HUES6 (cell line): ENCODE measurements at regions not wholly inside any gene's neighbourhood (a gene's known extent, or its start where the extent isn't known, plus 50 kb on each side); places are given as distances from the start of the nearest gene placed in this dataset.

Experiments
- H3K27ac ChIP-seq: 2 replicates; pipeline ENCODE4 v1.7.0; 2013; ENCODE audit warnings: low read depth, mild to moderate bottlenecking, low read length, inconsistent platforms
- H3K27me3 ChIP-seq: 2 replicates; pipeline ENCODE4 v1.6.1; 2013; ENCODE audit warnings: low read length; ENCODE audit not compliant: control insufficient read depth, insufficient read depth
- H3K36me3 ChIP-seq: 2 replicates; pipeline ENCODE4 v1.6.1; 2013; ENCODE audit warnings: low read length; ENCODE audit not compliant: control insufficient read depth, insufficient read depth
- H3K4me1 ChIP-seq: 2 replicates; pipeline ENCODE4 v1.6.1; 2013; ENCODE audit warnings: low read length; ENCODE audit not compliant: control insufficient read depth, insufficient read depth
- H3K4me3 ChIP-seq: 2 replicates; pipeline ENCODE4 v1.5.1; 2013; ENCODE audit warnings: low read depth, low read length
- H3K9ac ChIP-seq: one replicate; pipeline ENCODE4 v1.6.1; 2013; ENCODE audit warnings: mild to moderate bottlenecking, low read length
- H3K9me3 ChIP-seq: 2 replicates; pipeline ENCODE4 v1.6.1; 2013; ENCODE audit warnings: low read depth, low read length; ENCODE audit not compliant: control insufficient read depth, insufficient read depth

- no peaks in the 10 kb centered on the region for H3K36me3 ChIP-seq
- H3K27ac ChIP-seq = no peak overlapping the region
- H3K9ac ChIP-seq = no peak overlapping the region
- no peaks in the 10 kb centered on the region; the same call in 1 of the 2 replicates for H3K9me3 ChIP-seq
- H3K4me1 ChIP-seq = no peaks in the 10 kb centered on the region; the same call in 1 of the 2 replicates
- no peaks in the 10 kb centered on the region for H3K27me3 ChIP-seq
- H3K4me3 ChIP-seq = no peak overlapping the region
Measured at GRCh38 chrX:39396358-39396995, 595.2 kb downstream of the MID1IP1 start.

GRCh38 chrX:39397561-39398199 is 596.4 kb downstream of the MID1IP1 start:
- no peaks in the 10 kb centered on the region; the same call in 1 of the 2 replicates for H3K9me3 ChIP-seq
- H3K36me3 ChIP-seq = no peaks in the 10 kb centered on the region
- no peaks in the 10 kb centered on the region for H3K27me3 ChIP-seq

GRCh38 chrX:39398215-39398962 is 597.1 kb downstream of the MID1IP1 start:
- Histone ChIP-seq H3K27me3 (no peaks in the 10 kb centered on the region; the same call in 1 of the 2 replicates), H3K4me1 (no peaks in the 10 kb centered on the region; the same call in 1 of the 2 replicates), H3K4me3 (no peak overlapping the region), H3K27ac (no peak overlapping the region), H3K36me3 (no peaks in the 10 kb centered on the region), H3K9ac (no peak overlapping the region), H3K9me3 (no peaks in the 10 kb centered on the region; the same call in 1 of the 2 replicates)

More at GRCh38 chrX:39397561-39398199, 596.4 kb downstream of the MID1IP1 start:
- Histone ChIP-seq H3K27ac (no peak overlapping the region), H3K4me1 (no peaks in the 10 kb centered on the region; the same call in 1 of the 2 replicates), H3K9ac (no peak overlapping the region), H3K4me3 (no peak overlapping the region)

GRCh38 chrX:39398963-39399261 is 597.7 kb downstream of the MID1IP1 start:
- Histone ChIP-seq H3K9me3 (no peaks in the 10 kb centered on the region; the same call in 1 of the 2 replicates), H3K4me1 (no peaks in the 10 kb centered on the region; the same call in 1 of the 2 replicates), H3K36me3 (no peaks in the 10 kb centered on the region), H3K9ac (no peak overlapping the region), H3K27ac (no peak overlapping the region), H3K4me3 (no peak overlapping the region), H3K27me3 (no peaks in the 10 kb centered on the region; the same call in 1 of the 2 replicates)

GRCh38 chrX:39399387-39399786 is 598.1 kb downstream of the MID1IP1 start:
- Histone ChIP-seq H3K36me3 (no peaks in the 10 kb centered on the region), H3K4me3 (no peak overlapping the region), H3K9ac (no peak overlapping the region), H3K27ac (no peak overlapping the region), H3K27me3 (no peaks in the 10 kb centered on the region; the same call in 1 of the 2 replicates), H3K4me1 (no peaks in the 10 kb centered on the region; the same call in 1 of the 2 replicates), H3K9me3 (no peaks in the 10 kb centered on the region; the same call in 1 of the 2 replicates)

- no peak overlapping the region for H3K4me3 ChIP-seq
- no peaks in the 10 kb centered on the region for H3K36me3 ChIP-seq
- no peaks in the 10 kb centered on the region; the same call in 1 of the 2 replicates for H3K4me1 ChIP-seq
- H3K9ac ChIP-seq = no peak overlapping the region
- H3K9me3 ChIP-seq = no peaks in the 10 kb centered on the region; the same call in 1 of the 2 replicates
- no peak overlapping the region for H3K27ac ChIP-seq
- H3K27me3 ChIP-seq = peaks cover under 1% of the 10 kb centered on the region
Measured at GRCh38 chrX:39401483-39402110, 600.3 kb downstream of the MID1IP1 start.

GRCh38 chrX:39402158-39402557 is 600.9 kb downstream of the MID1IP1 start:
- Histone ChIP-seq H3K27ac (no peak overlapping the region), H3K36me3 (no peaks in the 10 kb centered on the region), H3K9me3 (no peaks in the 10 kb centered on the region; the same call in 1 of the 2 replicates), H3K4me1 (no peaks in the 10 kb centered on the region; the same call in 1 of the 2 replicates), H3K27me3 (peaks cover 2% of the 10 kb centered on the region), H3K4me3 (no peak overlapping the region), H3K9ac (no peak overlapping the region)

GRCh38 chrX:39406799-39407198 is 605.5 kb downstream of the MID1IP1 start:
- Histone ChIP-seq H3K9ac (no peak overlapping the region), H3K4me3 (no peak overlapping the region), H3K36me3 (no peaks in the 10 kb centered on the region), H3K27me3 (peaks cover 2% of the 10 kb centered on the region), H3K27ac (no peak overlapping the region), H3K4me1 (no peaks in the 10 kb centered on the region), H3K9me3 (no peaks in the 10 kb centered on the region; the same call in 1 of the 2 replicates)

- peaks cover 2% of the 10 kb centered on the region for H3K27me3 ChIP-seq
- H3K27ac ChIP-seq = no peak overlapping the region
- H3K9me3 ChIP-seq = peaks cover 6% of the 10 kb centered on the region; the same call in 1 of the 2 replicates
- no peaks in the 10 kb centered on the region for H3K36me3 ChIP-seq
- no peaks in the 10 kb centered on the region for H3K4me1 ChIP-seq
- H3K4me3 ChIP-seq = no peak overlapping the region
- no peak overlapping the region for H3K9ac ChIP-seq
Measured at GRCh38 chrX:39409246-39409917, 608.1 kb downstream of the MID1IP1 start.

GRCh38 chrX:39414290-39414854 is 613.1 kb downstream of the MID1IP1 start:
- H3K27me3 ChIP-seq = no peaks in the 10 kb centered on the region; the same call in 1 of the 2 replicates
- no peak overlapping the region for H3K4me3 ChIP-seq
- no peak overlapping the region for H3K27ac ChIP-seq
- peaks cover 13% of the 10 kb centered on the region; the same call in 1 of the 2 replicates for H3K4me1 ChIP-seq
- no peaks in the 10 kb centered on the region for H3K36me3 ChIP-seq
- H3K9ac ChIP-seq = no peak overlapping the region
- peaks cover 6% of the 10 kb centered on the region; the same call in 1 of the 2 replicates for H3K9me3 ChIP-seq
